GM23338 (cell line): ENCODE measurements at regions not wholly inside any gene's neighbourhood (a gene's known extent, or its start where the extent isn't known, plus 50 kb on each side); places are given as distances from the start of the nearest gene placed in this dataset.

Source experiments
- ATAC-seq: fragments of 200-7000 bp; cut with Tn5 transposase; 3 replicates; pipeline ENCODE4 v1.9.1; 2020
- DNase-seq: peaks from one replicate; pipeline ENCODE4 v3.0.0-alpha.2; 2015; ENCODE audit warnings: low spot score
- H2AFZ ChIP-seq: fragments of 200-600 bp; sonication (generic); 2 replicates; pipeline ENCODE4 v1.8.0; 2016; ENCODE audit warnings: antibody characterized with exemption, mild to moderate bottlenecking, moderate library complexity
- H3F3A ChIP-seq: fragments of 200-600 bp; sonication (generic); replicated peaks from 2 replicates; pipeline ENCODE4 v1.8.0; 2017; ENCODE audit warnings: antibody characterized with exemption, mixed run types, low read depth
- H3K27ac ChIP-seq: fragments of 200-600 bp; sonication (generic); 2 replicates; pipeline ENCODE4 v1.6.1; 2016; ENCODE audit warnings: low read depth
- H3K27me3 ChIP-seq: fragments of 200-600 bp; sonication (generic); 2 replicates; pipeline ENCODE4 v1.8.0; 2016; ENCODE audit warnings: mild to moderate bottlenecking, mixed run types, moderate library complexity; ENCODE audit not compliant: insufficient read depth
- H3K36me3 ChIP-seq: fragments of 200-600 bp; sonication (generic); 2 replicates; pipeline ENCODE4 v1.8.0; 2016; ENCODE audit warnings: mild to moderate bottlenecking; ENCODE audit not compliant: insufficient read depth
- H3K4me1 ChIP-seq: fragments of 200-600 bp; sonication (generic); 2 replicates; pipeline ENCODE4 v1.8.0; 2016; ENCODE audit warnings: mild to moderate bottlenecking, moderate library complexity; ENCODE audit not compliant: insufficient read depth
- H3K4me2 ChIP-seq: fragments of 200-600 bp; sonication (generic); 2 replicates; pipeline ENCODE4 v1.7.1; 2017; ENCODE audit warnings: mixed run types
- H3K4me3 ChIP-seq: fragments of 200-600 bp; sonication (generic); 2 replicates; pipeline ENCODE4 v1.6.1; 2016; ENCODE audit warnings: mixed run types
- H3K79me2 ChIP-seq: fragments of 200-600 bp; sonication (generic); replicated peaks from 2 replicates; pipeline ENCODE4 v1.8.0; 2017; ENCODE audit warnings: mild to moderate bottlenecking; ENCODE audit not compliant: insufficient read depth
- H3K9me2 ChIP-seq: fragments of 200-600 bp; sonication (generic); 2 replicates; pipeline ENCODE4 v1.8.0; 2017; ENCODE audit not compliant: insufficient read depth
- H4K20me1 ChIP-seq: fragments of 200-600 bp; sonication (generic); replicated peaks from 2 replicates; pipeline ENCODE4 v1.8.0; 2017; ENCODE audit warnings: mild to moderate bottlenecking; ENCODE audit not compliant: insufficient read depth
- H3K27ac Mint-ChIP-seq: 2 replicates; pipeline ENCODE4 v1.8.0; 2020; ENCODE audit warnings: inconsistent platforms, mild to moderate bottlenecking, moderate library complexity, mixed read lengths
- H3K27me3 Mint-ChIP-seq: 3 replicates; pipeline ENCODE4 v1.8.0; 2022; ENCODE audit warnings: low read depth, mild to moderate bottlenecking, moderate library complexity, mixed read lengths, inconsistent platforms; ENCODE audit not compliant: insufficient read depth, poor library complexity
- H3K36me3 Mint-ChIP-seq: 3 replicates; pipeline ENCODE4 v1.8.0; 2021; ENCODE audit warnings: low read depth, mild to moderate bottlenecking, inconsistent platforms, moderate library complexity, mixed read lengths
- H3K4me1 Mint-ChIP-seq: 3 replicates; pipeline ENCODE4 v1.8.0; 2020; ENCODE audit warnings: mild to moderate bottlenecking, inconsistent platforms, mixed read lengths
- H3K4me3 Mint-ChIP-seq: 3 replicates; pipeline ENCODE4 v1.8.0; 2021; ENCODE audit warnings: moderate library complexity, mild to moderate bottlenecking, inconsistent platforms, mixed read lengths
- H3K9me3 Mint-ChIP-seq: 3 replicates; pipeline ENCODE4 v1.8.0; 2020; ENCODE audit warnings: moderate library complexity, mild to moderate bottlenecking, inconsistent platforms, mixed read lengths
- CREB1 ChIP-seq: fragments of 250-450 bp; sonication (Bioruptor Pico); IDR thresholded peaks from 2 replicates; pipeline ENCODE4 v1.5.0; 2020; ENCODE audit warnings: low read depth, mild to moderate bottlenecking, moderate library complexity
- CTCF ChIP-seq, 2 experiments: fragments of 200-600 bp in 1 of 2; sonication (generic) in 1 of 2; conservative IDR thresholded peaks; 2 replicates each; pipeline versions ENCODE4 v1.5.1 to v1.6.1; 2016 to 2017; ENCODE audit warnings: antibody characterized with exemption in 2 of 2, low read depth in 2 of 2, mild to moderate bottlenecking in 2 of 2, moderate library complexity in 1 of 2
- ETS1 ChIP-seq: IDR thresholded peaks from 2 replicates; pipeline ENCODE4 v1.6.1; 2016; ENCODE audit warnings: antibody characterized with exemption
- EZH2 ChIP-seq: fragments of 200-600 bp; sonication (generic); IDR thresholded peaks from one replicate; pipeline ENCODE4 v1.8.0; 2017; ENCODE audit warnings: antibody characterized with exemption, mild to moderate bottlenecking, low read depth; ENCODE audit not compliant: unreplicated experiment
- EZH2phosphoT487 ChIP-seq: fragments of 200-600 bp; sonication (generic); IDR thresholded peaks from one replicate; pipeline ENCODE4 v1.8.1; 2018; ENCODE audit warnings: antibody characterized with exemption; ENCODE audit not compliant: unreplicated experiment
- JUNB ChIP-seq: IDR thresholded peaks from one replicate; pipeline ENCODE4 v1.6.1; 2016; ENCODE audit warnings: antibody characterized with exemption; ENCODE audit not compliant: unreplicated experiment
- NANOG ChIP-seq: IDR thresholded peaks from 2 replicates; pipeline ENCODE4 v1.6.1; 2016; ENCODE audit warnings: antibody characterized with exemption, borderline replicate concordance
- POLR2AphosphoS5 ChIP-seq: IDR thresholded peaks from 2 replicates; pipeline ENCODE4 v1.6.1; 2016; ENCODE audit warnings: antibody characterized with exemption, low read depth
- REST ChIP-seq: IDR thresholded peaks from one replicate; pipeline ENCODE4 v1.6.1; 2018; ENCODE audit warnings: antibody characterized with exemption; ENCODE audit not compliant: unreplicated experiment
- STAT1 ChIP-seq: IDR thresholded peaks from one replicate; pipeline ENCODE4 v1.6.1; 2016; ENCODE audit warnings: antibody characterized with exemption; ENCODE audit not compliant: unreplicated experiment
- ZNF114 ChIP-seq: fragments of 250-450 bp; sonication (Bioruptor Pico); IDR thresholded peaks from 2 replicates; pipeline ENCODE4 v1.5.0; 2020; ENCODE audit warnings: mild to moderate bottlenecking, moderate library complexity
- ZNF331 ChIP-seq: fragments of 250-450 bp; sonication (Bioruptor Pico); IDR thresholded peaks from 2 replicates; pipeline ENCODE4 v1.5.0; 2020; ENCODE audit warnings: low read depth, mild to moderate bottlenecking, moderate library complexity
- ZNF462 ChIP-seq: fragments of 250-450 bp; sonication (Bioruptor Pico); IDR thresholded peaks from 2 replicates; pipeline ENCODE4 v1.5.0; 2020; ENCODE audit warnings: mild to moderate bottlenecking, moderate library complexity

GRCh38 chr11:135002236-135002635, 590.2 kb upstream of the B3GAT1 start:
- Histone ChIP-seq H2AFZ (no peak overlapping the region), H3F3A (no peaks in the 10 kb centered on the region), H3K4me2 (no peak overlapping the region), H3K79me2 (no peaks in the 10 kb centered on the region), H3K27me3 (no peaks in the 10 kb centered on the region), H3K4me1 (peaks cover 7% of the 10 kb centered on the region), H3K9me2 (peaks cover 3% of the 10 kb centered on the region; the same call in 1 of the 2 replicates), H3K27ac (no peak overlapping the region), H3K4me3 (no peak overlapping the region), H4K20me1 (no peaks in the 10 kb centered on the region), H3K36me3 (no peaks in the 10 kb centered on the region)
- Mint-ChIP-seq H3K27me3 (peaks cover 4% of the 10 kb centered on the region), H3K4me3 (no peak overlapping the region), H3K36me3 (no peaks in the 10 kb centered on the region; the same call in 2 of the 3 replicates), H3K4me1 (peaks cover 23% of the 10 kb centered on the region), H3K27ac (no peak overlapping the region), H3K9me3 (no peaks in the 10 kb centered on the region)
- ATAC-seq (no peak), DNase-seq (no peak)
- no peak for TF ChIP-seq ETS1
- no peak for TF ChIP-seq REST
- no peak for TF ChIP-seq STAT1
- no peak for TF ChIP-seq ZNF331
- TF ChIP-seq ZNF114 (CRISPR knock-in tag) = no peak
- no peak for TF ChIP-seq ZNF462 (CRISPR knock-in tag)
- TF ChIP-seq EZH2 = no peak
- no peak for TF ChIP-seq CREB1 (CRISPR knock-in tag)
- TF ChIP-seq NANOG = no peak
- no peak for TF ChIP-seq JUNB
- TF ChIP-seq CTCF (conservative IDR thresholded peaks at IDR 0.05; ENCODE audit: low read depth in 2 of 2) = no peak
- no peak for TF ChIP-seq POLR2AphosphoS5
- TF ChIP-seq EZH2phosphoT487 = no peak
